ENCODE measurements at regions not wholly inside any gene's neighbourhood (a gene's known extent, or its start where the extent isn't known, plus 50 kb on each side); places are given as distances from the start of the nearest gene placed in this dataset.

GRCh38 chr7:127446842-127447241 lies 54.3 kb upstream of the ZNF800 start:
- no peak for DNase-seq (ENCODE audit: low read depth in 2 of 2)
